HCT116 (cell line): ENCODE measurements at regions not wholly inside any gene's neighbourhood (a gene's known extent, or its start where the extent isn't known, plus 50 kb on each side); places are given as distances from the start of the nearest gene placed in this dataset.

Experiments used
- ATAC-seq: fragments of 200-7000 bp; cut with Tn5 transposase; 2 replicates; pipeline ENCODE4 v1.9.1; 2020; ENCODE audit warnings: mild to moderate bottlenecking, moderate library complexity
- BruUV-seq: library from RNA; stranded (reverse); fragments of 400-500 nt; replicated peaks from 2 replicates; lab custom pipeline; 2021; lab: Mats Ljungman, UMichigan
- CTCF ChIA-PET: fragments of 300-600 bp; sonication (Branson Sonifier 250); formaldehyde crosslinking; loops from one replicate; lab custom pipeline; 2021; ENCODE audit warnings: antibody characterized with exemption; lab: Charles Lee
- POLR2A ChIA-PET: fragments of 300-600, 350-600 bp; sonication (Branson Sonifier 250); formaldehyde crosslinking; loops from one replicate; lab custom pipeline; 2021; ENCODE audit warnings: antibody characterized with exemption; lab: Charles Lee
- RAD21 ChIA-PET, 2 experiments: fragments of 300-600 bp; sonication (Branson Sonifier 250); formaldehyde crosslinking; loops; one replicate each; lab custom pipeline; 2023; ENCODE audit warnings: low total read pairs in 2 of 2; ENCODE audit not compliant: uncharacterized antibody in 2 of 2, unreplicated experiment in 2 of 2, low non-redundant PET in 1 of 2; lab: Charles Lee
- DNase-seq: peaks from one replicate; pipeline ENCODE4 v3.0.0-alpha.2; 2010; ENCODE audit warnings: low read depth, low spot score
- H2AFZ ChIP-seq: fragments of 200-600 bp; shearing (Covaris generic), sonication (generic); 2 replicates; pipeline ENCODE4 v1.6.1; 2017; ENCODE audit warnings: low read depth, mixed run types, mixed read lengths, antibody characterized with exemption, low read length; ENCODE audit not compliant: poor library complexity, severe bottlenecking
- H3K27ac ChIP-seq: 2 replicates; pipeline ENCODE4 v1.5.1; 2012; ENCODE audit warnings: low read depth, low read length
- H3K27me3 ChIP-seq: fragments of 200-600 bp; sonication (generic); 2 replicates; pipeline ENCODE4 v1.6.1; 2016; ENCODE audit warnings: mixed run types, low read length, mixed read lengths; ENCODE audit not compliant: insufficient read depth
- H3K36me3 ChIP-seq, 2 experiments: fragments of 200-500 bp in 1 of 2; fragments of 200-600 bp in 1 of 2; sonication (Bioruptor generic) in 1 of 2; sonication (generic) in 1 of 2; 2 replicates each; pipeline versions ENCODE4 v1.5.1 to v1.6.1; 2014 to 2016; ENCODE audit warnings: low read length in 2 of 2, inconsistent platforms in 1 of 2, mixed read lengths in 1 of 2, mixed run types in 1 of 2; ENCODE audit not compliant: insufficient read depth in 2 of 2, control insufficient read depth in 1 of 2
- H3K4me1 ChIP-seq, 2 experiments: fragments of 200-600 bp in 1 of 2; sonication (generic) in 1 of 2; 2 replicates each; pipeline versions ENCODE4 v1.5.1 to v1.6.1; 2012 to 2017; ENCODE audit warnings: low read length in 2 of 2, inconsistent platforms in 1 of 2, mild to moderate bottlenecking in 1 of 2, mixed read lengths in 1 of 2, mixed run types in 1 of 2, moderate library complexity in 1 of 2; ENCODE audit not compliant: insufficient read depth in 2 of 2, control insufficient read depth in 1 of 2
- H3K4me2 ChIP-seq: fragments of 200-600 bp; sonication (generic); 2 replicates; pipeline ENCODE4 v1.6.1; 2017; ENCODE audit warnings: mixed run types, low read length, mixed read lengths
- H3K4me3 ChIP-seq, 2 experiments: fragments of 200-600 bp in 1 of 2; sonication (generic) in 1 of 2; replicated peaks in 1 of 2; 2 replicates each; pipeline ENCODE4 v1.5.1; 2011 to 2016; ENCODE audit warnings: low read length in 2 of 2, control low read depth in 1 of 2, low read depth in 1 of 2, mild to moderate bottlenecking in 1 of 2, mixed read lengths in 1 of 2, mixed run types in 1 of 2
- H3K79me2 ChIP-seq: fragments of 200-600 bp; sonication (generic); 2 replicates; pipeline ENCODE4 v1.6.1; 2017; ENCODE audit warnings: mild to moderate bottlenecking, mixed run types, low read length, moderate library complexity, mixed read lengths; ENCODE audit not compliant: insufficient read depth
- H3K9ac ChIP-seq: fragments of 200-600 bp; sonication (generic); 2 replicates; pipeline ENCODE4 v1.6.1; 2016; ENCODE audit warnings: low read length, mixed read lengths
- H3K9me2 ChIP-seq: fragments of 200-600 bp; sonication (generic), shearing (Covaris generic); 2 replicates; pipeline ENCODE4 v1.6.1; 2017; ENCODE audit warnings: mixed run types, mild to moderate bottlenecking, moderate library complexity; ENCODE audit not compliant: insufficient read depth
- H3K9me3 ChIP-seq, 2 experiments: fragments of 200-500 bp in 1 of 2; fragments of 200-600 bp in 1 of 2; sonication (Bioruptor generic) in 1 of 2; sonication (generic) in 1 of 2; 2 replicates each; pipeline ENCODE4 v1.6.1; 2014 to 2017; ENCODE audit warnings: low read length in 2 of 2, mixed read lengths in 2 of 2, inconsistent platforms in 1 of 2, low read depth in 1 of 2, mild to moderate bottlenecking in 1 of 2, mixed run types in 1 of 2, moderate library complexity in 1 of 2; ENCODE audit not compliant: control insufficient read depth in 1 of 2, insufficient read depth in 1 of 2
- H4K20me1 ChIP-seq: fragments of 200-600 bp; sonication (generic), shearing (Covaris generic); 2 replicates; pipeline ENCODE4 v1.6.1; 2017; ENCODE audit warnings: mixed run types, mild to moderate bottlenecking, moderate library complexity; ENCODE audit not compliant: insufficient read depth
- CBX3 ChIP-seq: IDR thresholded peaks from 2 replicates; pipeline ENCODE4 v1.6.1; 2012; ENCODE audit warnings: low read depth
- CTCF ChIP-seq, 3 experiments: fragments of 200-600 bp in 1 of 3; sonication (generic) in 1 of 3; IDR thresholded peaks in 2 of 3; conservative IDR thresholded peaks in 1 of 3; 2 replicates each; pipeline ENCODE4 v1.5.1; 2012 to 2017; ENCODE audit warnings: low read depth in 2 of 3, low read length in 2 of 3, antibody characterized with exemption in 1 of 3, borderline replicate concordance in 1 of 3, control low read depth in 1 of 3, mild to moderate bottlenecking in 1 of 3, mixed read lengths in 1 of 3, mixed run types in 1 of 3, moderate library complexity in 1 of 3; ENCODE audit not compliant: insufficient read depth in 1 of 3
- EGR1 ChIP-seq: IDR thresholded peaks from 2 replicates; pipeline ENCODE4 v1.6.1; 2012; ENCODE audit warnings: low read depth
- ELF1 ChIP-seq: IDR thresholded peaks from 2 replicates; pipeline ENCODE4 v1.6.1; 2012; ENCODE audit warnings: low read depth, borderline replicate concordance
- EZH2 ChIP-seq: fragments of 200-600 bp; sonication (generic); IDR thresholded peaks from 2 replicates; pipeline ENCODE4 v1.6.1; 2017; ENCODE audit warnings: antibody characterized with exemption, mixed run types
- FOSL1 ChIP-seq: IDR thresholded peaks from 2 replicates; pipeline ENCODE4 v1.6.1; 2012; ENCODE audit warnings: low read depth
- MAX ChIP-seq: IDR thresholded peaks from 2 replicates; pipeline ENCODE4 v1.6.1; 2012
- POLR2AphosphoS5 ChIP-seq: IDR thresholded peaks from 2 replicates; pipeline ENCODE4 v1.6.1; 2011; ENCODE audit warnings: mild to moderate bottlenecking, low read depth, low read length, moderate library complexity
- REST ChIP-seq: IDR thresholded peaks from 2 replicates; pipeline ENCODE4 v1.6.1; 2012; ENCODE audit warnings: low read depth
- SRF ChIP-seq: IDR thresholded peaks from 2 replicates; pipeline ENCODE4 v1.6.1; 2012; ENCODE audit warnings: low read depth
- TCF7L2 ChIP-seq: IDR thresholded peaks from 2 replicates; pipeline ENCODE4 v1.7.0; 2011; ENCODE audit warnings: borderline replicate concordance, inconsistent platforms; ENCODE audit not compliant: insufficient read depth, insufficient read length; ENCODE audit errors: extremely low read depth
- ZBTB33 ChIP-seq: IDR thresholded peaks from 2 replicates; pipeline ENCODE4 v1.6.1; 2011; ENCODE audit warnings: mild to moderate bottlenecking, low read length, moderate library complexity; ENCODE audit not compliant: insufficient replicate concordance; ENCODE audit errors: extremely low read depth
- intact Hi-C: fragments of 100-400 bp; cut with micrococcal nuclease; formaldehyde crosslinking; loops from 2 replicates; pipeline ENCODE4 v1.10.0; 2022

- Histone ChIP-seq H3K4me1 (no peaks in the 10 kb centered on the region), H3K9me3 (no peaks in the 10 kb centered on the region), H3K9ac (no peak overlapping the region), H3K4me3 (no peak overlapping the region), H3K79me2 (no peaks in the 10 kb centered on the region), H3K27me3 (peaks cover 21% of the 10 kb centered on the region; the same call in 1 of the 2 replicates), H3K36me3 (no peaks in the 10 kb centered on the region), H2AFZ (no peak overlapping the region), H4K20me1 (no peaks in the 10 kb centered on the region), H3K27ac (no peak overlapping the region), H3K4me2 (no peak overlapping the region), H3K9me2 (no peaks in the 10 kb centered on the region)
- RAD21 ChIA-PET: no interaction called here
- intact Hi-C loops: no loop called here
- no TSS peak for BruUV-seq
- no peak for TF ChIP-seq EGR1
- no peak for TF ChIP-seq EZH2
- TF ChIP-seq SRF: no peak
- TF ChIP-seq REST: no peak
- no peak for TF ChIP-seq FOSL1
- CTCF ChIA-PET: no interaction called here
- POLR2A ChIA-PET: no interaction called here
- no peak for ATAC-seq
- DNase-seq: no peak
Observed at GRCh38 chr5:172585114-172585513, 55.9 kb upstream of the NEURL1B start.

GRCh38 chr5:172584638-172585037 lies 56.4 kb upstream of the NEURL1B start:
- Histone ChIP-seq H3K4me3 (no peak overlapping the region), H2AFZ (no peak overlapping the region), H3K36me3 (no peaks in the 10 kb centered on the region), H3K79me2 (no peaks in the 10 kb centered on the region), H3K27ac (no peak overlapping the region), H3K4me1 (no peaks in the 10 kb centered on the region), H3K9me2 (no peaks in the 10 kb centered on the region), H4K20me1 (no peaks in the 10 kb centered on the region), H3K9ac (no peak overlapping the region), H3K27me3 (peaks cover 19% of the 10 kb centered on the region; the same call in 1 of the 2 replicates), H3K9me3 (no peaks in the 10 kb centered on the region), H3K4me2 (no peak overlapping the region)
- intact Hi-C loops: no loop called here
- ChIA-PET CTCF (no interaction called here), RAD21 (no interaction called here), POLR2A (no interaction called here)
- no TSS peak for BruUV-seq
- no peak for ATAC-seq
- no peak for DNase-seq
- TF ChIP-seq POLR2AphosphoS5 (no peak), MAX (no peak), CBX3 (no peak), EGR1 (no peak), EZH2 (no peak), FOSL1 (no peak), TCF7L2 (no peak), ZBTB33 (no peak), ELF1 (no peak), SRF (no peak), CTCF (IDR thresholded peaks at IDR 0.05 in 2 of 3, conservative IDR thresholded peaks at IDR 0.05 in 1 of 3; ENCODE audit: borderline replicate concordance in 1 of 3, insufficient read depth in 1 of 3, low read depth in 2 of 3, low read length in 2 of 3) (no peak)
